SK-N-SH (cell line): ENCODE measurements at regions not wholly inside any gene's neighbourhood (a gene's known extent, or its start where the extent isn't known, plus 50 kb on each side); places are given as distances from the start of the nearest gene placed in this dataset.

Experiments
- CTCF ChIA-PET: fragments of 300-600, 350-600 bp; formaldehyde crosslinking; extraction: SDS; loops from one replicate; lab custom pipeline; 2021; lab: Yijun Ruan, JAX
- POLR2A ChIA-PET: fragments of 350-600 bp; sonication (Branson Sonifier 250); formaldehyde crosslinking; extraction: SDS; loops from one replicate; lab custom pipeline; 2020; ENCODE audit warnings: antibody characterized with exemption, inconsistent platforms; lab: Yijun Ruan, JAX
- DNase-seq: peaks from one replicate; pipeline ENCODE4 v3.0.0; 2012
- H2AFZ ChIP-seq: fragments of 200-600 bp; sonication (generic); 2 replicates; pipeline ENCODE4 v1.8.1; 2016; ENCODE audit warnings: antibody characterized with exemption, mild to moderate bottlenecking, low read depth
- H3F3A ChIP-seq: fragments of 200-600 bp; sonication (generic); replicated peaks from 2 replicates; pipeline ENCODE3; 2016; ENCODE audit warnings: antibody characterized with exemption, mild to moderate bottlenecking; ENCODE audit not compliant: insufficient read depth
- H3K27ac ChIP-seq, 2 experiments: fragments of 200-500 bp in 1 of 2; fragments of 200-600 bp in 1 of 2; sonication (Bioruptor generic) in 1 of 2; sonication (generic), shearing (Covaris generic) in 1 of 2; 2 replicates each; pipeline versions ENCODE4 v1.5.1 to v1.6.1; 2014 to 2016; ENCODE audit warnings: low read depth in 2 of 2, inconsistent platforms in 1 of 2, low read length in 1 of 2, mild to moderate bottlenecking in 1 of 2, mixed read lengths in 1 of 2
- H3K27me3 ChIP-seq: fragments of 200-600 bp; sonication (generic), shearing (Covaris generic); 2 replicates; pipeline ENCODE4 v1.6.1; 2016; ENCODE audit warnings: mixed run types; ENCODE audit not compliant: insufficient read depth
- H3K36me3 ChIP-seq, 2 experiments: fragments of 200-500 bp in 1 of 2; fragments of 200-600 bp in 1 of 2; sonication (Bioruptor generic) in 1 of 2; sonication (generic) in 1 of 2; replicated peaks in 1 of 2; 2 replicates each; pipeline versions ENCODE3 to v1.5.1; 2014 to 2016; ENCODE audit warnings: low read length in 1 of 2, mild to moderate bottlenecking in 1 of 2; ENCODE audit not compliant: insufficient read depth in 2 of 2, control insufficient read depth in 1 of 2
- H3K4me1 ChIP-seq, 2 experiments: fragments of 200-500 bp in 1 of 2; fragments of 200-600 bp in 1 of 2; sonication (Bioruptor generic) in 1 of 2; sonication (generic), shearing (Covaris generic) in 1 of 2; 2 replicates each; pipeline versions ENCODE4 v1.5.1 to v1.6.1; 2014 to 2016; ENCODE audit warnings: low read depth in 1 of 2, low read length in 1 of 2, mixed run types in 1 of 2; ENCODE audit not compliant: insufficient read depth in 2 of 2, control insufficient read depth in 1 of 2
- H3K4me2 ChIP-seq: fragments of 200-600 bp; sonication (generic), shearing (Covaris generic); 2 replicates; pipeline ENCODE4 v1.6.1; 2017; ENCODE audit warnings: mixed run types
- H3K4me3 ChIP-seq, 2 experiments: fragments of 200-500 bp in 1 of 2; fragments of 200-600 bp in 1 of 2; sonication (Bioruptor generic) in 1 of 2; sonication (generic), shearing (Covaris generic) in 1 of 2; 2 replicates each; pipeline versions ENCODE4 v1.5.1 to v1.8.1; 2014 to 2016; ENCODE audit warnings: low read depth in 2 of 2, inconsistent platforms in 1 of 2, low read length in 1 of 2, mild to moderate bottlenecking in 1 of 2, mixed read lengths in 1 of 2, moderate library complexity in 1 of 2
- H3K79me2 ChIP-seq: fragments of 200-600 bp; sonication (generic); 2 replicates; pipeline ENCODE4 v1.8.1; 2017; ENCODE audit warnings: mild to moderate bottlenecking; ENCODE audit not compliant: insufficient read depth
- H3K9ac ChIP-seq: fragments of 200-600 bp; sonication (generic); 2 replicates; pipeline ENCODE4 v1.6.1; 2017; ENCODE audit warnings: mixed run types
- H3K9me2 ChIP-seq: fragments of 200-600 bp; sonication (generic); 2 replicates; pipeline ENCODE4 v1.6.1; 2017; ENCODE audit warnings: mixed run types
- H3K9me3 ChIP-seq: fragments of 200-600 bp; sonication (generic); 2 replicates; pipeline ENCODE4 v1.6.1; 2017; ENCODE audit warnings: mixed run types, mild to moderate bottlenecking, moderate library complexity
- H4K20me1 ChIP-seq: fragments of 200-600 bp; sonication (generic); 2 replicates; pipeline ENCODE4 v1.6.1; 2017; ENCODE audit warnings: mild to moderate bottlenecking, mixed run types; ENCODE audit not compliant: insufficient read depth
- CHD2 ChIP-seq: fragments of 150-350 bp; IDR thresholded peaks from 2 replicates; pipeline ENCODE4 v1.6.1; 2018; ENCODE audit warnings: low read length; ENCODE audit not compliant: partially characterized antibody
- CTCF ChIP-seq: fragments of 200-600 bp; sonication (generic); IDR thresholded peaks from 2 replicates; pipeline ENCODE4 v1.6.1; 2017; ENCODE audit warnings: antibody characterized with exemption, mild to moderate bottlenecking, moderate library complexity
- ELF1 ChIP-seq: IDR thresholded peaks from 2 replicates; pipeline ENCODE4 v1.4.0; 2012
- GATA2 ChIP-seq: sonication (generic); formaldehyde crosslinking; IDR thresholded peaks from 2 replicates; pipeline ENCODE4 v1.5.0; 2020; ENCODE audit warnings: mild to moderate bottlenecking, missing genetic modification reagents
- IRF3 ChIP-seq: fragments of 150-350 bp; IDR thresholded peaks from 2 replicates; pipeline ENCODE4 v1.6.1; 2016; ENCODE audit warnings: mild to moderate bottlenecking, low read depth, low read length
- JUND ChIP-seq: IDR thresholded peaks from 2 replicates; pipeline ENCODE4 v1.4.0; 2012
- MAX ChIP-seq: IDR thresholded peaks from 2 replicates; pipeline ENCODE4 v1.4.0; 2012; ENCODE audit warnings: low read depth
- MEF2A ChIP-seq: IDR thresholded peaks from 2 replicates; pipeline ENCODE4 v1.4.0; 2012; ENCODE audit warnings: low read depth, borderline replicate concordance
- MXI1 ChIP-seq: IDR thresholded peaks from 2 replicates; pipeline ENCODE4 v1.6.1; 2012; ENCODE audit warnings: mild to moderate bottlenecking, low read depth, low read length, improper control_type of control experiment
- NRF1 ChIP-seq: IDR thresholded peaks from 2 replicates; pipeline ENCODE4 v1.6.1; 2012; ENCODE audit warnings: low read depth, mild to moderate bottlenecking, low read length
- PBX3 ChIP-seq: IDR thresholded peaks from 2 replicates; pipeline ENCODE4; 2012
- POLR2AphosphoS5 ChIP-seq: IDR thresholded peaks from 2 replicates; pipeline ENCODE4 v1.6.1; 2012; ENCODE audit warnings: low read depth, low read length
- RFX5 ChIP-seq: IDR thresholded peaks from 2 replicates; pipeline ENCODE4 v1.6.1; 2012; ENCODE audit warnings: mild to moderate bottlenecking, improper control_type of control experiment, low read length
- RXRA ChIP-seq: IDR thresholded peaks from 2 replicates; pipeline ENCODE4 v1.4.0; 2012; ENCODE audit warnings: low read depth, mild to moderate bottlenecking, borderline replicate concordance
- SIN3A ChIP-seq: IDR thresholded peaks from 2 replicates; pipeline ENCODE4 v1.6.1; 2012; ENCODE audit warnings: low read depth, mild to moderate bottlenecking, low read length, moderate library complexity, borderline replicate concordance
- TAF1 ChIP-seq: IDR thresholded peaks from 2 replicates; pipeline ENCODE4 v1.6.1; 2012; ENCODE audit warnings: low read depth, mild to moderate bottlenecking, low read length, moderate library complexity, borderline replicate concordance
- TCF12 ChIP-seq: IDR thresholded peaks from 2 replicates; pipeline ENCODE4 v1.4.0; 2012
- TEAD4 ChIP-seq: IDR thresholded peaks from 2 replicates; pipeline ENCODE4 v1.4.0; 2012; ENCODE audit warnings: mild to moderate bottlenecking, borderline replicate concordance; ENCODE audit not compliant: insufficient read depth
- YY1 ChIP-seq: IDR thresholded peaks from 2 replicates; pipeline ENCODE4 v1.4.0; 2012; ENCODE audit warnings: low read depth, mild to moderate bottlenecking
- WGBS: methylation state at CpG from one replicate; pipeline ENCODE4 v1.1.6; 2017; ENCODE audit warnings: low lambda C conversion rate; 5-methylcytosine and 5-hydroxymethylcytosine counted together
- TF ChIP-seq, protein P1 (sequence below): IDR thresholded peaks from 2 replicates; pipeline ENCODE4 v1.4.0; 2012; ENCODE audit warnings: low read depth, borderline replicate concordance

DNA sequence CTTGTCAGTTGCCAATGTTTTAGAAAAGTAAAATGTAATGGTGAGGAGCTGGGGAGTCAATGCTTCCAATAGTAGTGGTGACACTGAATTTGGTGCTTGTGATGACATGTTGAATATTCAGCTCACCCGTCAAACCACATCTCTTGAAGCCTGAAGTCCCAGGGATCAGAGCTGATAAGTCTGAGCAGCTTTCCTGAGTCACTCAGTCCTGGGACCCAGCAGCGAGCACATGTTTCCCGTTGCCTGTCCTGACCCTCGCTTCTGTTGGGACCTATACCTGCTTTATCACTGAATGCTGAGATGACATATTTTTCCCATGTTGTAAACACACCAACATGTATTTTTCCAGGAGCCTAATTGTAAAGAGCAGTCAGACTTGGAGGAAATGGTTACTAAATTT is 693.6 kb downstream of the QKI start:
- DNase-seq: no peak
- Histone ChIP-seq H4K20me1 (no peaks in the 10 kb centered on the region), H3K36me3 (no peaks in the 10 kb centered on the region), H3K4me3 (no peak overlapping the region), H3K9me3 (no peaks in the 10 kb centered on the region), H3K27me3 (no peaks in the 10 kb centered on the region), H2AFZ (no peak overlapping the region), H3K79me2 (no peaks in the 10 kb centered on the region), H3K27ac (no peak overlapping the region), H3K9me2 (no peaks in the 10 kb centered on the region), H3K4me2 (no peak overlapping the region), H3F3A (no peaks in the 10 kb centered on the region), H3K9ac (no peak overlapping the region), H3K4me1 (no peaks in the 10 kb centered on the region)
- CTCF ChIA-PET: no interaction called here
- TF ChIP-seq CTCF (no peak), TCF12 (no peak), RXRA (no peak), SIN3A (no peak), CHD2 (no peak), ELF1 (no peak), PBX3 (no peak), RFX5 (no peak), IRF3 (no peak), TEAD4 (no peak), TAF1 (no peak), NRF1 (no peak), YY1 (no peak), MXI1 (no peak), MAX (no peak), GATA2 (no peak), MEF2A (no peak), JUND (no peak), POLR2AphosphoS5 (no peak)
- TF ChIP-seq, protein P1, sequence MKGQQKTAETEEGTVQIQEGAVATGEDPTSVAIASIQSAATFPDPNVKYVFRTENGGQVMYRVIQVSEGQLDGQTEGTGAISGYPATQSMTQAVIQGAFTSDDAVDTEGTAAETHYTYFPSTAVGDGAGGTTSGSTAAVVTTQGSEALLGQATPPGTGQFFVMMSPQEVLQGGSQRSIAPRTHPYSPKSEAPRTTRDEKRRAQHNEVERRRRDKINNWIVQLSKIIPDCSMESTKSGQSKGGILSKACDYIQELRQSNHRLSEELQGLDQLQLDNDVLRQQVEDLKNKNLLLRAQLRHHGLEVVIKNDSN: no peak
- 17% methylated on average over 3 of the region's 4 CpGs for WGBS
- POLR2A ChIA-PET: no interaction called here
